Activated T-helper 1 cell treated with anti-CD3 and anti-CD28 coated beads, Interleukin-12 subunit alpha, Interleukin-12 subunit beta, Interleukin-2, Interleukin-4 antibody, amounts not matched to agents 30 ng/mL and 10 ng/mL and 1 ng/mL, durations not matched to agents 14 hours and 24 hours and 36 hours (primary cell): ENCODE measurements at regions not wholly inside any gene's neighbourhood (a gene's known extent, or its start where the extent isn't known, plus 50 kb on each side); places are given as distances from the start of the nearest gene placed in this dataset.

ENCODE experiments used
- DNase-seq: peaks from one replicate; pipeline ENCODE4 v3.0.0; 2021; ENCODE audit warnings: low spot score
- H3K27ac Mint-ChIP-seq: one replicate; pipeline ENCODE4 v1.8.0; 2021; ENCODE audit warnings: mild to moderate bottlenecking, mixed read lengths
- H3K27me3 Mint-ChIP-seq: one replicate; pipeline ENCODE4 v1.8.0; 2022; ENCODE audit warnings: mild to moderate bottlenecking, moderate library complexity, mixed read lengths; ENCODE audit not compliant: insufficient read depth
- H3K36me3 Mint-ChIP-seq: one replicate; pipeline ENCODE4 v1.8.0; 2021; ENCODE audit warnings: low read depth, mixed read lengths
- H3K4me1 Mint-ChIP-seq: one replicate; pipeline ENCODE4 v1.8.0; 2021; ENCODE audit warnings: low read depth, mixed read lengths
- H3K4me3 Mint-ChIP-seq: one replicate; pipeline ENCODE4 v1.8.0; 2021; ENCODE audit warnings: mild to moderate bottlenecking, moderate library complexity, mixed read lengths
- H3K9me3 Mint-ChIP-seq: one replicate; pipeline ENCODE4 v1.8.0; 2021; ENCODE audit warnings: mixed read lengths
- intact Hi-C: fragments of 100-400 bp; cut with micrococcal nuclease; formaldehyde crosslinking; loops from one replicate; pipeline ENCODE4 v1.15.1; 2024

GRCh38 chr15:81755626-81756025 lies 290.2 kb downstream of the MEX3B start:
- no peaks in the 10 kb centered on the region for H3K36me3 Mint-ChIP-seq
- intact Hi-C loops: no loop called here
- H3K9me3 Mint-ChIP-seq: no peaks in the 10 kb centered on the region
- no peaks in the 10 kb centered on the region for H3K27me3 Mint-ChIP-seq
- no peak overlapping the region for H3K4me3 Mint-ChIP-seq
- no peak overlapping the region for H3K27ac Mint-ChIP-seq
- DNase-seq: no peak
- no peaks in the 10 kb centered on the region for H3K4me1 Mint-ChIP-seq

- H3K9me3 Mint-ChIP-seq: no peaks in the 10 kb centered on the region
Observed at GRCh38 chr15:81754078-81754477, 291.7 kb downstream of the MEX3B start.

GRCh38 chr15:81752974-81753373 lies 292.8 kb downstream of the MEX3B start:
- Mint-ChIP-seq H3K9me3 (no peaks in the 10 kb centered on the region), H3K4me3 (no peak overlapping the region), H3K4me1 (no peaks in the 10 kb centered on the region), H3K27me3 (no peaks in the 10 kb centered on the region), H3K27ac (no peak overlapping the region), H3K36me3 (no peaks in the 10 kb centered on the region)
- DNase-seq: no peak
- intact Hi-C loops: no loop called here

More at GRCh38 chr15:81754078-81754477, 291.7 kb downstream of the MEX3B start:
- Mint-ChIP-seq H3K27me3 (no peaks in the 10 kb centered on the region), H3K36me3 (no peaks in the 10 kb centered on the region), H3K27ac (no peak overlapping the region), H3K4me1 (no peaks in the 10 kb centered on the region), H3K4me3 (no peak overlapping the region)
- intact Hi-C loops: no loop called here
- DNase-seq: no peak

- H3K27ac Mint-ChIP-seq: no peak overlapping the region
- H3K4me3 Mint-ChIP-seq: no peak overlapping the region
- H3K4me1 Mint-ChIP-seq: no peaks in the 10 kb centered on the region
- H3K9me3 Mint-ChIP-seq: no peaks in the 10 kb centered on the region
- H3K27me3 Mint-ChIP-seq: peaks cover under 1% of the 10 kb centered on the region
- no peaks in the 10 kb centered on the region for H3K36me3 Mint-ChIP-seq
- DNase-seq: no peak
- intact Hi-C loops: no loop called here
Observed at GRCh38 chr15:81752546-81752942, 293.3 kb downstream of the MEX3B start.

- Mint-ChIP-seq H3K36me3 (no peaks in the 10 kb centered on the region), H3K4me1 (no peaks in the 10 kb centered on the region), H3K4me3 (no peak overlapping the region), H3K9me3 (no peaks in the 10 kb centered on the region), H3K27me3 (peaks cover 6% of the 10 kb centered on the region), H3K27ac (no peak overlapping the region)
- intact Hi-C loops: no loop called here
- no peak for DNase-seq
Observed at GRCh38 chr15:81751816-81752545, 293.8 kb downstream of the MEX3B start.

- peaks cover 7% of the 10 kb centered on the region for H3K27me3 Mint-ChIP-seq
- H3K9me3 Mint-ChIP-seq: no peaks in the 10 kb centered on the region
- no peak overlapping the region for H3K4me3 Mint-ChIP-seq
Observed at GRCh38 chr15:81751256-81751655, 294.6 kb downstream of the MEX3B start.

GRCh38 chr15:81749716-81750375 lies 296.0 kb downstream of the MEX3B start:
- H3K27me3 Mint-ChIP-seq: peaks cover 9% of the 10 kb centered on the region
- no peak overlapping the region for H3K27ac Mint-ChIP-seq
- intact Hi-C loops: no loop called here
- no peak overlapping the region for H3K4me3 Mint-ChIP-seq
- DNase-seq: no peak
- H3K9me3 Mint-ChIP-seq: no peaks in the 10 kb centered on the region
- H3K36me3 Mint-ChIP-seq: no peaks in the 10 kb centered on the region
- H3K4me1 Mint-ChIP-seq: no peaks in the 10 kb centered on the region

More at GRCh38 chr15:81751256-81751655, 294.6 kb downstream of the MEX3B start:
- no peak overlapping the region for H3K27ac Mint-ChIP-seq
- intact Hi-C loops: no loop called here
- no peaks in the 10 kb centered on the region for H3K4me1 Mint-ChIP-seq
- no peak for DNase-seq
- no peaks in the 10 kb centered on the region for H3K36me3 Mint-ChIP-seq

- Mint-ChIP-seq H3K4me1 (no peaks in the 10 kb centered on the region), H3K27me3 (peaks cover 9% of the 10 kb centered on the region), H3K9me3 (no peaks in the 10 kb centered on the region), H3K36me3 (no peaks in the 10 kb centered on the region), H3K27ac (no peak overlapping the region), H3K4me3 (no peak overlapping the region)
- intact Hi-C loops: no loop called here
- no peak for DNase-seq
Observed at GRCh38 chr15:81747482-81747881, 298.3 kb downstream of the MEX3B start.

- intact Hi-C loops: no loop called here
- H3K9me3 Mint-ChIP-seq: no peaks in the 10 kb centered on the region
- H3K4me3 Mint-ChIP-seq: no peak overlapping the region
- no peaks in the 10 kb centered on the region for H3K4me1 Mint-ChIP-seq
- DNase-seq: no peak
- no peak overlapping the region for H3K27ac Mint-ChIP-seq
- H3K27me3 Mint-ChIP-seq: peaks cover 9% of the 10 kb centered on the region
- H3K36me3 Mint-ChIP-seq: no peaks in the 10 kb centered on the region
Observed at GRCh38 chr15:81747026-81747425, 298.8 kb downstream of the MEX3B start.

- no peak for DNase-seq
- Mint-ChIP-seq H3K36me3 (no peaks in the 10 kb centered on the region), H3K4me3 (no peak overlapping the region), H3K4me1 (no peaks in the 10 kb centered on the region), H3K27ac (no peak overlapping the region), H3K9me3 (no peaks in the 10 kb centered on the region), H3K27me3 (peaks cover 9% of the 10 kb centered on the region)
- intact Hi-C loops: no loop called here
Observed at GRCh38 chr15:81744364-81744763, 301.5 kb downstream of the MEX3B start.

- Mint-ChIP-seq H3K4me3 (no peak overlapping the region), H3K27me3 (peaks cover under 1% of the 10 kb centered on the region), H3K4me1 (no peaks in the 10 kb centered on the region), H3K36me3 (no peaks in the 10 kb centered on the region), H3K27ac (no peak overlapping the region), H3K9me3 (no peaks in the 10 kb centered on the region)
- DNase-seq: no peak
- intact Hi-C loops: no loop called here
Observed at GRCh38 chr15:81740416-81740815, 305.4 kb downstream of the MEX3B start.

GRCh38 chr15:81729340-81729739 lies 316.5 kb downstream of the MEX3B start:
- no peaks in the 10 kb centered on the region for H3K4me1 Mint-ChIP-seq

GRCh38 chr15:81728726-81729125 lies 317.1 kb downstream of the MEX3B start:
- H3K4me1 Mint-ChIP-seq: no peaks in the 10 kb centered on the region
- no peak for DNase-seq
- no peaks in the 10 kb centered on the region for H3K27me3 Mint-ChIP-seq
- H3K4me3 Mint-ChIP-seq: no peak overlapping the region
- H3K27ac Mint-ChIP-seq: no peak overlapping the region
- H3K9me3 Mint-ChIP-seq: peaks cover 6% of the 10 kb centered on the region
- intact Hi-C loops: no loop called here
- H3K36me3 Mint-ChIP-seq: no peaks in the 10 kb centered on the region

More at GRCh38 chr15:81729340-81729739, 316.5 kb downstream of the MEX3B start:
- Mint-ChIP-seq H3K36me3 (no peaks in the 10 kb centered on the region), H3K4me3 (no peak overlapping the region), H3K27ac (no peak overlapping the region), H3K27me3 (no peaks in the 10 kb centered on the region), H3K9me3 (peaks cover 6% of the 10 kb centered on the region)
- intact Hi-C loops: no loop called here
- no peak for DNase-seq
